MCF 10A (cell line): ENCODE measurements at regions not wholly inside any gene's neighbourhood (a gene's known extent, or its start where the extent isn't known, plus 50 kb on each side); places are given as distances from the start of the nearest gene placed in this dataset.
A peak's percentile ranks its signal among the peaks of the same experiment; 100 is the strongest.

Experiments used
- BruUV-seq: library from RNA; stranded (reverse); fragments of 400-500 nt; replicated peaks from 2 replicates; lab custom pipeline; 2021; lab: Mats Ljungman, UMichigan
- CTCF ChIA-PET: fragments of 300-600 bp; sonication (Branson Sonifier 250); formaldehyde crosslinking; extraction: SDS; loops from one replicate; lab custom pipeline; 2021; ENCODE audit warnings: antibody characterized with exemption, inconsistent platforms; lab: Yijun Ruan, JAX
- POLR2A ChIA-PET: fragments of 300-600, 350-650 bp; sonication (Branson Sonifier 250); formaldehyde crosslinking; extraction: SDS; loops from one replicate; lab custom pipeline; 2020; ENCODE audit warnings: antibody characterized with exemption, inconsistent platforms; lab: Yijun Ruan, JAX
- DNase-seq: peaks from one replicate; pipeline ENCODE4 v3.0.0-alpha.2; 2018; ENCODE audit not compliant: unreplicated experiment
- H3K27ac Mint-ChIP-seq: one replicate; pipeline ENCODE4 v1.8.0; 2022; ENCODE audit warnings: mild to moderate bottlenecking, low read depth, mixed read lengths; ENCODE audit not compliant: unreplicated experiment
- H3K27me3 Mint-ChIP-seq: one replicate; pipeline ENCODE4 v1.8.0; 2022; ENCODE audit warnings: mixed read lengths; ENCODE audit not compliant: insufficient read depth, unreplicated experiment
- H3K36me3 Mint-ChIP-seq: one replicate; pipeline ENCODE4 v1.8.0; 2022; ENCODE audit warnings: mild to moderate bottlenecking, moderate library complexity, mixed read lengths; ENCODE audit not compliant: insufficient read depth, unreplicated experiment
- H3K4me1 Mint-ChIP-seq: one replicate; pipeline ENCODE4 v1.8.0; 2022; ENCODE audit warnings: mixed read lengths; ENCODE audit not compliant: insufficient read depth, unreplicated experiment
- H3K4me3 Mint-ChIP-seq: one replicate; pipeline ENCODE4 v1.8.0; 2022; ENCODE audit warnings: mild to moderate bottlenecking, moderate library complexity, mixed read lengths; ENCODE audit not compliant: unreplicated experiment
- H3K9me3 Mint-ChIP-seq: one replicate; pipeline ENCODE4 v1.8.0; 2022; ENCODE audit warnings: mixed read lengths; ENCODE audit not compliant: unreplicated experiment
- CTCF ChIP-seq: fragments of 200-600 bp; IDR thresholded peaks from one replicate; pipeline ENCODE4 v1.8.0; 2022; ENCODE audit warnings: antibody characterized with exemption, mild to moderate bottlenecking; ENCODE audit not compliant: unreplicated experiment
- intact Hi-C: fragments of 100-400 bp; cut with micrococcal nuclease; formaldehyde crosslinking; loops from 2 replicates; pipeline ENCODE4 v1.14.1; 2022

- no peak for TF ChIP-seq CTCF
- no peak for DNase-seq
- no peaks in the 10 kb centered on the region for H3K36me3 Mint-ChIP-seq
- no peak overlapping the region for H3K4me3 Mint-ChIP-seq
- POLR2A ChIA-PET, result interaction anchor here (1.1 to 1.6 kb wide), 2 partner anchors 124 to 166 kb away, joined by 3 to 4 read pairs; no protein-coding TSS in a partner anchor
- no TSS peak for BruUV-seq
- no peaks in the 10 kb centered on the region for H3K4me1 Mint-ChIP-seq
- H3K27ac Mint-ChIP-seq, result no peak overlapping the region
- intact Hi-C loops, result no loop called here
- CTCF ChIA-PET, result interaction anchor here (0.5 to 6.8 kb wide), 17 partner anchors 24 to 219 kb away, joined by 3 to 146 read pairs (median 4); no protein-coding TSS in a partner anchor
- no peaks in the 10 kb centered on the region for H3K9me3 Mint-ChIP-seq
- no peaks in the 10 kb centered on the region for H3K27me3 Mint-ChIP-seq
Measured at GRCh38 chr21:17388226-17388625, 124.6 kb upstream of the CXADR start.

GRCh38 chr21:17389311-17389710 is 123.5 kb upstream of the CXADR start:
- Mint-ChIP-seq H3K4me3 (no peak overlapping the region), H3K36me3 (no peaks in the 10 kb centered on the region), H3K27ac (no peak overlapping the region), H3K9me3 (no peaks in the 10 kb centered on the region), H3K27me3 (no peaks in the 10 kb centered on the region), H3K4me1 (no peaks in the 10 kb centered on the region)
- no TSS peak for BruUV-seq
- no peak for TF ChIP-seq CTCF
- POLR2A ChIA-PET, result interaction anchor here (1.0 to 1.6 kb wide), 3 partner anchors 122 to 165 kb away, joined by 3 to 4 read pairs (median 3); no protein-coding TSS in a partner anchor
- CTCF ChIA-PET, result interaction anchor here (0.6 to 6.8 kb wide), 11 partner anchors 17 to 489 kb away, joined by 3 to 146 read pairs (median 3); no protein-coding TSS in a partner anchor
- intact Hi-C loops, result no loop called here
- no peak for DNase-seq

GRCh38 chr21:17390569-17390968 is 122.3 kb upstream of the CXADR start:
- Mint-ChIP-seq H3K4me1 (no peaks in the 10 kb centered on the region), H3K9me3 (no peaks in the 10 kb centered on the region), H3K36me3 (no peaks in the 10 kb centered on the region), H3K27me3 (no peaks in the 10 kb centered on the region), H3K4me3 (no peak overlapping the region), H3K27ac (no peak overlapping the region)
- no peak for DNase-seq
- ChIA-PET CTCF (interaction anchor here (0.5 to 6.8 kb wide), 6 partner anchors 40 to 192 kb away, joined by 3 to 146 read pairs (median 13); partner anchors contain the start of gene CXADR), POLR2A (interaction anchor here (1.1 kb wide), 1 partner anchor 198 kb away, joined by 3 read pairs; no protein-coding TSS in a partner anchor)
- intact Hi-C loops, result no loop called here
- BruUV-seq, result no TSS peak
- no peak for TF ChIP-seq CTCF

- no peaks in the 10 kb centered on the region for H3K27me3 Mint-ChIP-seq
- H3K4me3 Mint-ChIP-seq, result no peak overlapping the region
- intact Hi-C loops, result no loop called here
- no peaks in the 10 kb centered on the region for H3K9me3 Mint-ChIP-seq
- H3K4me1 Mint-ChIP-seq, result no peaks in the 10 kb centered on the region
- POLR2A ChIA-PET, result interaction anchor here (0.7 kb wide), 2 partner anchors 70 to 120 kb away, joined by 3 to 4 read pairs; no protein-coding TSS in a partner anchor
- H3K27ac Mint-ChIP-seq, result no peak overlapping the region
- no peak for TF ChIP-seq CTCF
- DNase-seq, result peak; percentile 48
- CTCF ChIA-PET, result interaction anchor here (0.6 to 2.9 kb wide), 5 partner anchors 34 to 365 kb away, joined by 3 to 17 read pairs (median 9); partner anchors contain the start of gene CXADR
- BruUV-seq, result no TSS peak
- no peaks in the 10 kb centered on the region for H3K36me3 Mint-ChIP-seq
Measured at GRCh38 chr21:17391811-17392340, 121.0 kb upstream of the CXADR start.
